HFF-Myc (cell line): ENCODE measurements at regions not wholly inside any gene's neighbourhood (a gene's known extent, or its start where the extent isn't known, plus 50 kb on each side); places are given as distances from the start of the nearest gene placed in this dataset.

Source experiments
- DNase-seq: peaks from one replicate; pipeline ENCODE4 v3.0.0-alpha.2; 2011; ENCODE audit warnings: low read depth; ENCODE audit errors: extremely low read depth
- H3K4me3 ChIP-seq: replicated peaks from 2 replicates; pipeline ENCODE4 v1.5.1; 2011; ENCODE audit warnings: low read depth, mild to moderate bottlenecking, control low read depth, low read length
- TF ChIP-seq, protein P1 (sequence below): IDR thresholded peaks from 2 replicates; pipeline ENCODE4 v1.5.1; 2012; ENCODE audit warnings: mild to moderate bottlenecking, low read depth, low read length, control low read depth; ENCODE audit errors: missing control alignments

GRCh38 chr2:2840681-2841300, 509.7 kb upstream of the MYT1L start:
- DNase-seq, result no peak
- TF ChIP-seq, protein P1, sequence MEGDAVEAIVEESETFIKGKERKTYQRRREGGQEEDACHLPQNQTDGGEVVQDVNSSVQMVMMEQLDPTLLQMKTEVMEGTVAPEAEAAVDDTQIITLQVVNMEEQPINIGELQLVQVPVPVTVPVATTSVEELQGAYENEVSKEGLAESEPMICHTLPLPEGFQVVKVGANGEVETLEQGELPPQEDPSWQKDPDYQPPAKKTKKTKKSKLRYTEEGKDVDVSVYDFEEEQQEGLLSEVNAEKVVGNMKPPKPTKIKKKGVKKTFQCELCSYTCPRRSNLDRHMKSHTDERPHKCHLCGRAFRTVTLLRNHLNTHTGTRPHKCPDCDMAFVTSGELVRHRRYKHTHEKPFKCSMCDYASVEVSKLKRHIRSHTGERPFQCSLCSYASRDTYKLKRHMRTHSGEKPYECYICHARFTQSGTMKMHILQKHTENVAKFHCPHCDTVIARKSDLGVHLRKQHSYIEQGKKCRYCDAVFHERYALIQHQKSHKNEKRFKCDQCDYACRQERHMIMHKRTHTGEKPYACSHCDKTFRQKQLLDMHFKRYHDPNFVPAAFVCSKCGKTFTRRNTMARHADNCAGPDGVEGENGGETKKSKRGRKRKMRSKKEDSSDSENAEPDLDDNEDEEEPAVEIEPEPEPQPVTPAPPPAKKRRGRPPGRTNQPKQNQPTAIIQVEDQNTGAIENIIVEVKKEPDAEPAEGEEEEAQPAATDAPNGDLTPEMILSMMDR, result no peak
- no peak overlapping the region for H3K4me3 ChIP-seq

DNA sequence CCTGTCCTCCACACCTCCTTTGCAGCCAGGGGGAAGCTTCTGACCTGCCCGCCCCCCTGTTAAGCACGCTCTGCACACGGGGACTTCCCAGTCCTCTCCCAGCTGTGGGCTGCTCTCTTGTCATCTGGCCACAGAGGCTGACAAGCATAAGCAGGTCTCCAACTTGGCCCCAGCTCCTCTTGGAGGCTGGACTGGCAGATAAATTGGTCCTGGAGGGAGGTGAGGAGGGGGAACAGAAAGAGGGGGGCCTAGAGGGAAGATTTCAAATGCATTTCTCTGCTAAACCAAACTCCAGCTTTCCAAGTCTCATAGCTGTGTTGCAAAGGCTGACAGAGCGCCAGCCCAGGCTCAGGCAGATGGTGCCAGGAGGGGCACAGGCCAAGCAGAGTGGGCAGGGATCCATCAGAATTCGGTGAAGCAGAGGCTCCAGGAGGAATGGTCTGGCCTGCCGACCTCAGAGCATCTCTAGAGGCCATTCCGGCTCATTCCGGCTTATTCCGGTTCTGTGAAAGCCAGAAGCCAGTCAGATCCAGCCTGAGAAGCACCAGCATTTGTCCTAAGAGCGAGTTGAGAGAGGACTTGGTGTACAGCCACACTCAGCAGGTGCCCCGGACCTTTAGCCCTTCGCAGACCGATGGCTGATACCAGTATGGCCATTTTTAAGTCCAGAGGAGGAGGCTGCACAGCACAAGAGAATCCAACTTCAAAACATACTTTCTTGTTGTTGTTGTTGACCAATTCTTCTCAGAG, 508.9 kb upstream of the MYT1L start:
- H3K4me3 ChIP-seq, result no peak overlapping the region
- TF ChIP-seq, protein P1, result no peak
- DNase-seq, result no peak

DNA sequence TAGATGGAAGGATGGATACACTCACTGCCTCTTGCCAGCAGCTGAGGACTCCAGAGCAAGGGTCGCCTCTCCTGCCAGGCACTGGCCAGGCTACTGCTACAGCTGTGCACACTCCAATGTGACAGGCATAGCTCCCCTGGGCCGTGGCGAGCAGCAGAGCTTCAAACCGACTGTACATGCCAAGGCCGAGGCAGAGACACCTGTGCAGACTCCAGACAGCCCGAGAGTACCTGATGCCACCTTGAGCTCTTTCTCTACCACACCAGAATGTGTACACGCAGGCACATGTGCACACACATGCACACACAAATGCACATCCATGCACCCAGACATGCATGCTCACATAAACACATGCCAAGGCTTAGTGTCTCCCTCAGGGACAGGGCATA, 508.3 kb upstream of the MYT1L start:
- H3K4me3 ChIP-seq, result no peak overlapping the region
- TF ChIP-seq, protein P1, result no peak
- no peak for DNase-seq

DNA sequence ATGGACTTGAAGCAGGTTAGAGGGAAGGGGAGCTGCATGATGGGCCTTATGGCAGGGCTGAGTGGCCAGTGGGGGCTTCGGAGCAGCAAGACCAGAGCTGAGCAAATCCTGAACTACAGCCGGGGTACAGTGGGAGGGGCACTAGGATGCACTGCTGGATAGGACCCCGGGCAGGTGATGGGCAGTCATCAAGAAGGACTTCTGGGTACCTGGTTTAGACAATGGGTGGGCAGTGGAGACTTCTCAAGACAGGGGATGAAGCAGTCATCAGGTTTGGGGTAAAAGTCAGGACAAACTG, 507.4 kb upstream of the MYT1L start:
- TF ChIP-seq, protein P1, result no peak
- no peak overlapping the region for H3K4me3 ChIP-seq
- DNase-seq, result no peak

DNA sequence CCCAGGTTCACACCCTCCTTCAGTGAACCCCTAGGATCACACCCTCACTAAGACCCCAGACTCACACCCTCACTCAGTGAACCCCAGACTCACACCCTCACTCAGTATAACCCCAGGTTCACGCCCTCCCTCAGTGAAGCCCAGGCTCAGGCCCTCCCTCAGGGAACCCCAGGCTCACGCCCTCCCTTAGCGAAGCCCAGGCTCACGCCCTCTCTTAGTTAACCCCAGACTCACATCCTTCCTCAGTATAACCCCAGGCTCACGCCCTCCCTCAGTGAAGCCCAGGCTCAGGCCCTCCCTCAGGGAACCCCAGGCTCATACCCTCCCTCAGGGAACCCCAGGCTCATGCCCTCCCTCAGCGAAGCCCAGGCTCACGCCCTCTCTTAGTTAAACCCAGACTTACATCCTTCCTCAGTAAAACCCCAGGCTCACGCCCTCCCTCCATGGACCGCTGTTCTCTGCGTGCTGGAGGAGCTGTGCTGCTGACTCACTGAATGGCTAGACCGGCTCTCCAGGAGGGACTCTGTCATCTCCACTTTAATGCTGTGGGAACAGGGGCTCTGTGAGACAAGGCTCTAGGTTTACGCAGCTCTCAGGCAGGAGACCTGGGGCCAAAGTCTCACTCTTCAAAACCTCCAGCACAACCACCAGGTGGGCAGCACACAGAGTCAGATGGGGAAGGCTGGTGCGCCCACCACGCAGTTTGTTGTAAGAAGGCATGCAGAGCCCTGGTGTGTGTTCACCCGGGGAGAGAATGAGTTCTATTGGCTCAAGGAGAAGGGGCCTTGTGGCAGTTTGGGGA, 506.9 kb upstream of the MYT1L start:
- TF ChIP-seq, protein P1, result no peak
- no peak for DNase-seq

DNA sequence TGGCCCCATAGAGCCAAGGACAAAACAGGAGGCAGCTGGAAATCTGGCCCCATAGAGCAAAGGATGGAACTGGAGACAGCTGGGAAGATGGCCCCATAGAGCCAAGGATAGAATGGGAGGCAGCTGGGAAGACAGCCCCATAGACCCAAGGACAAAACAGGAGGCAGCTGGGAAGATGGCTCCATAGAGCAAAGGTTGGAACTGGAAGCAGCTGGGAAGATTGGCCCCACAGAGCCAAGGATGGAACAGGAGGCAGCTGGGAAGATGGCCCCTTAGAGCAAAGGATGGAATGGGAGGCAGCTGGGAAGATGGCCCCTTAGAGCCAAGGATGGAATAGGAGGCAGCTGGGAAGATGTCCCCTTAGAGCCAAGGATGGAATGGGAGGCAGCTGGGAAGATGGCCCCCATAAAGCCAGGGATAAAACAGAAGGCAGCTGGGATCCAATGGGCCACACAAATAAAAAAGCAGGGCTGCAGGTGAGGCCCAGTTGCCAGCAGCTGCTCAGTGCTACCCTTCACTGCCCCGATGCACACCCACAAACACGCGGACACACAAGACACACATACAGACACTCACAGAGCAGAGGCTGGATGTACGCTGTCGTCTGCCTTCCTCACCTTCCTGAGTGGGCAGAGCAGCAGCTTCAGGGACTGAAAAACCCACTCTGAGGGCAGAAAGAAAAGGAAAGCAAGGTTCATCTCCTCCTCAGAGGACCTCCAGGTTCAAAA, 505.4 kb upstream of the MYT1L start:
- DNase-seq, result no peak
- TF ChIP-seq, protein P1, result no peak
- H3K4me3 ChIP-seq, result no peak overlapping the region

More for the DNA sequence above, 506.9 kb upstream of the MYT1L start:
- H3K4me3 ChIP-seq, result no peak overlapping the region
